ENCODE measurements at regions not wholly inside any gene's neighbourhood (a gene's known extent, or its start where the extent isn't known, plus 50 kb on each side); places are given as distances from the start of the nearest gene placed in this dataset.

GRCh38 chr18:42620657-42621056, 494.8 kb downstream of the RIT2 start:
- TF ChIP-seq Cebpa-rat (IDR thresholded peaks at IDR 0.05) = no peak
- no peak overlapping the region for H3K9ac ChIP-seq
- no peaks in the 10 kb centered on the region for H3K27me3 ChIP-seq
- no peaks in the 10 kb centered on the region for H3K4me1 ChIP-seq
- H4K20me1 ChIP-seq = no peaks in the 10 kb centered on the region
- H3K9me3 ChIP-seq = no peaks in the 10 kb centered on the region
- H3K27ac ChIP-seq = no peak overlapping the region
- H3K4me2 ChIP-seq = no peak overlapping the region
- no peaks in the 10 kb centered on the region for H3K36me3 ChIP-seq
- H3K4me3 ChIP-seq = no peak overlapping the region

GRCh38 chr18:42623935-42624334, 491.6 kb downstream of the RIT2 start:
- Histone ChIP-seq H3K36me3 (no peaks in the 10 kb centered on the region), H3K4me3 (no peak overlapping the region), H3K4me2 (no peak overlapping the region), H3K9ac (no peak overlapping the region), H3K27ac (no peak overlapping the region), H3K27me3 (no peaks in the 10 kb centered on the region), H3K4me1 (no peaks in the 10 kb centered on the region), H4K20me1 (no peaks in the 10 kb centered on the region), H3K9me3 (no peaks in the 10 kb centered on the region)
- no peak for TF ChIP-seq Cebpa-rat (IDR thresholded peaks at IDR 0.05)

- Histone ChIP-seq H4K20me1 (no peaks in the 10 kb centered on the region), H3K4me2 (no peak overlapping the region), H3K4me1 (no peaks in the 10 kb centered on the region)
Measured at GRCh38 chr18:42632801-42633200, 482.7 kb downstream of the RIT2 start.

GRCh38 chr18:42635378-42636048, 480.0 kb downstream of the RIT2 start:
- no peak overlapping the region for H3K4me2 ChIP-seq
- no peak for TF ChIP-seq Cebpa-rat (IDR thresholded peaks at IDR 0.05)
- no peaks in the 10 kb centered on the region for H4K20me1 ChIP-seq
- no peak overlapping the region for H3K9ac ChIP-seq
- H3K36me3 ChIP-seq = no peaks in the 10 kb centered on the region
- H3K4me3 ChIP-seq = no peak overlapping the region
- no peaks in the 10 kb centered on the region for H3K27me3 ChIP-seq
- H3K27ac ChIP-seq = no peak overlapping the region
- no peaks in the 10 kb centered on the region for H3K9me3 ChIP-seq
- H3K4me1 ChIP-seq = no peaks in the 10 kb centered on the region

More at GRCh38 chr18:42632801-42633200, 482.7 kb downstream of the RIT2 start:
- no peak overlapping the region for H3K9ac ChIP-seq
- H3K27me3 ChIP-seq = no peaks in the 10 kb centered on the region
- H3K27ac ChIP-seq = no peak overlapping the region
- TF ChIP-seq Cebpa-rat (IDR thresholded peaks at IDR 0.05) = no peak
- no peaks in the 10 kb centered on the region for H3K9me3 ChIP-seq
- no peaks in the 10 kb centered on the region for H3K36me3 ChIP-seq
- H3K4me3 ChIP-seq = no peak overlapping the region

GRCh38 chr18:42636309-42636708, 479.2 kb downstream of the RIT2 start:
- Histone ChIP-seq H3K9ac (no peak overlapping the region), H3K4me2 (no peak overlapping the region), H3K27me3 (no peaks in the 10 kb centered on the region), H3K4me3 (no peak overlapping the region), H3K27ac (no peak overlapping the region), H3K9me3 (no peaks in the 10 kb centered on the region), H3K4me1 (no peaks in the 10 kb centered on the region), H3K36me3 (no peaks in the 10 kb centered on the region), H4K20me1 (no peaks in the 10 kb centered on the region)
- no peak for TF ChIP-seq Cebpa-rat (IDR thresholded peaks at IDR 0.05)

- H3K27ac ChIP-seq = no peak overlapping the region
- H3K4me3 ChIP-seq = no peak overlapping the region
- H3K9ac ChIP-seq = no peak overlapping the region
- no peaks in the 10 kb centered on the region for H3K4me1 ChIP-seq
- no peaks in the 10 kb centered on the region for H3K9me3 ChIP-seq
- H3K36me3 ChIP-seq = no peaks in the 10 kb centered on the region
- no peaks in the 10 kb centered on the region for H3K27me3 ChIP-seq
- TF ChIP-seq Cebpa-rat (IDR thresholded peaks at IDR 0.05) = no peak
- no peaks in the 10 kb centered on the region for H4K20me1 ChIP-seq
- no peak overlapping the region for H3K4me2 ChIP-seq
Measured at GRCh38 chr18:42640160-42640559, 475.3 kb downstream of the RIT2 start.

GRCh38 chr18:42641996-42642395, 473.5 kb downstream of the RIT2 start:
- no peaks in the 10 kb centered on the region for H3K9me3 ChIP-seq
- no peak for TF ChIP-seq Cebpa-rat (IDR thresholded peaks at IDR 0.05)
- no peaks in the 10 kb centered on the region for H3K4me1 ChIP-seq
- no peak overlapping the region for H3K4me3 ChIP-seq
- no peaks in the 10 kb centered on the region for H4K20me1 ChIP-seq
- no peak overlapping the region for H3K9ac ChIP-seq
- H3K4me2 ChIP-seq = no peak overlapping the region
- no peaks in the 10 kb centered on the region for H3K36me3 ChIP-seq
- H3K27ac ChIP-seq = no peak overlapping the region
- H3K27me3 ChIP-seq = no peaks in the 10 kb centered on the region

GRCh38 chr18:42644729-42645131, 470.8 kb downstream of the RIT2 start:
- H3K4me2 ChIP-seq = no peak overlapping the region
- H3K36me3 ChIP-seq = no peaks in the 10 kb centered on the region
- H3K9ac ChIP-seq = no peak overlapping the region
- no peak overlapping the region for H3K27ac ChIP-seq
- H3K9me3 ChIP-seq = no peaks in the 10 kb centered on the region
- H3K27me3 ChIP-seq = no peaks in the 10 kb centered on the region
- no peak overlapping the region for H3K4me3 ChIP-seq
- H4K20me1 ChIP-seq = no peaks in the 10 kb centered on the region
- TF ChIP-seq Cebpa-rat (IDR thresholded peaks at IDR 0.05) = no peak
- H3K4me1 ChIP-seq = no peaks in the 10 kb centered on the region

GRCh38 chr18:42649331-42650035, 466.0 kb downstream of the RIT2 start:
- no peak for TF ChIP-seq Cebpa-rat (IDR thresholded peaks at IDR 0.05)
- Histone ChIP-seq H3K4me2 (no peak overlapping the region), H3K27me3 (no peaks in the 10 kb centered on the region), H3K9ac (no peak overlapping the region), H3K36me3 (no peaks in the 10 kb centered on the region), H3K27ac (no peak overlapping the region), H3K9me3 (no peaks in the 10 kb centered on the region), H3K4me1 (no peaks in the 10 kb centered on the region), H4K20me1 (no peaks in the 10 kb centered on the region), H3K4me3 (no peak overlapping the region)

- TF ChIP-seq Cebpa-rat (IDR thresholded peaks at IDR 0.05) = no peak
- Histone ChIP-seq H4K20me1 (no peaks in the 10 kb centered on the region), H3K4me1 (no peaks in the 10 kb centered on the region), H3K27ac (no peak overlapping the region), H3K4me2 (no peak overlapping the region), H3K4me3 (no peak overlapping the region), H3K9ac (no peak overlapping the region), H3K36me3 (no peaks in the 10 kb centered on the region), H3K9me3 (no peaks in the 10 kb centered on the region), H3K27me3 (no peaks in the 10 kb centered on the region)
Measured at GRCh38 chr18:42654556-42654955, 460.9 kb downstream of the RIT2 start.
